ENCODE measurements at regions not wholly inside any gene's neighbourhood (a gene's known extent, or its start where the extent isn't known, plus 50 kb on each side); places are given as distances from the start of the nearest gene placed in this dataset.

DNA sequence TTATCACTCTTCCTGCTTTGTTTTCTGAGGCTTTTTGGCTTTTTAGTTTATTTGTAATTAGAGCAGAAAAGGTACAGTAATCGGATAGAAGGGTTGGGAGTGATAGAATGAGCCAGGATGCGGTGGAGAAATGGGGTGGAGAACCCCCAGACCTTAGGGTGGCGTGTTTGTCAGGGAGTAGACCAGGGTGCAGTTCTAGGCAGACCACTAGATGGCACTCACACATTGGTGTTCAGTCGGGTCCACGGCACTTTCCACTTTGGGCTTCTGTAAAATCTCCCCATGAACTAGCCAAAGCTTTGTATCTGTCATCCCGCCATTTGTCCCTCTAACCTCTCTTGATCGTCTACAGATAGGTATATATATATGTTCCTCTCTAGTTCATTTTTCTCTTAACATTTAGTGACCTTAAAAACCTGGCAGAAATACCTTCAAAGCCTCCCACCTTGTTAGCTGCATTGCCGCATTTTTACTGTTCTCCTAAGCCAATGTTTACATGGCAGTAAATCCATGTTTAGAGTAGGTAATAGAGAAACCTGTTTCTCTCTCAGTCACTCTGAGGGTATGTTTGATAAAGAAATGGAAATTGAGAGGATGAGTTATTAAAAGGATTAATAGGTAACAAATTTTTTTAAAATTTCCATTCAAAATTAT, 154.9 kb downstream of the TM9SF2 start:
- no peaks in the 10 kb centered on the region for H3K9me3 Mint-ChIP-seq (ENCODE audit: unreplicated experiment)
- intact Hi-C loops (cut with micrococcal nuclease) = loop anchor here (1.0 to 10.0 kb wide), 9 partner anchors 214 to 1471 kb away; partner anchors contain the start of genes TMTC4 and ZIC2
- peak overlapping the region; percentile 90 for H3K27ac Mint-ChIP-seq (ENCODE audit: low read depth, unreplicated experiment)
- TF ChIP-seq CTCF (IDR thresholded peaks at IDR 0.05; ENCODE audit: unreplicated experiment) = peak; percentile 91
- DNase-seq (ENCODE audit: unreplicated experiment) = peak; percentile 78
- H3K4me1 Mint-ChIP-seq (ENCODE audit: insufficient read depth, unreplicated experiment) = peaks cover 14% of the 10 kb centered on the region
- CTCF ChIA-PET = interaction anchor here (0.6 to 4.9 kb wide), 63 partner anchors 10 to 1613 kb away, joined by 3 to 35 read pairs (median 4); no protein-coding TSS in a partner anchor
- BruUV-seq (replicated peaks) = TSS peak; percentile 55
- POLR2A ChIA-PET = interaction anchor here (0.6 to 1.6 kb wide), 6 partner anchors 50 to 1915 kb away, joined by 3 read pairs; partner anchors contain the start of genes CLYBL and PCCA
- peak overlapping the region; percentile 53 for H3K4me3 Mint-ChIP-seq (ENCODE audit: unreplicated experiment)
- H3K36me3 Mint-ChIP-seq (ENCODE audit: insufficient read depth, unreplicated experiment) = no peaks in the 10 kb centered on the region
- H3K27me3 Mint-ChIP-seq (ENCODE audit: insufficient read depth, unreplicated experiment) = no peaks in the 10 kb centered on the region

DNA sequence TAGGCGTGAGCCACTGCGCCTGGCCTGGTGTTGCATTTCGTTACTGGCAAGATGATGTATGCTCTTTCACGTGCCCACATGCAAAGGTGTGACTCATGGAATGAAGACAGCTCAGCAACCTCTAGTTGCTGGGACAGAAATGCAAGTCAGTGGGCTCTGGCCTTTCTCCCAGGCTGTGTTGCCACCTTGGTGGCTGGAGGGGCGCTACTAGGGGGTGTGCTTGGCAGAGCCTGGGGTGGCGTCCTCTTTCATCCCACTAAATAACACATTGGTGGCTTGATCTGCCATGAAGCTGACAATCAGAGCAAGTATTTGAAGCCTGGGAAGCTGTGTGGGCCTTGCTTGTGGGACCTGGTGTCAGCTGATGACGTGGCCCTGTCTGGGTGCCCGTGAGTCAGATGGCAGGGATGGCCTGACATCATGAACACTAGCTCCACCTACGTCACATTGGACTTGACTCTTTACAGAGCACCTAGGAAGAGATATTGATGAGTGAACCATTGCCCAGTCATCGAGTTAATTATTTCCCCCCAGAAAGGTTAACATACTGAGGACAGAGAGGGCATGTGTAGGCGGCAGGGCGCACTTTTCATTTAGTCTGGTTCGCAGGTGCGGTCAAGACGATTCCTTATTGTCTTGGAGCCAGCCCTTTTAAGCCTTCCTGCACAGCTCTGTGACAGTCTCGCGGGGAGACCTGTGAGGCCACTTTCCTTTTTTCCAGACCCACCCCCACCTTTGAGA, 154.2 kb downstream of the TM9SF2 start:
- CTCF ChIA-PET = interaction anchor here (0.5 to 4.9 kb wide), 54 partner anchors 9 to 1577 kb away, joined by 3 to 35 read pairs (median 4); no protein-coding TSS in a partner anchor
- peak overlapping the region; percentile 90 for H3K27ac Mint-ChIP-seq (ENCODE audit: low read depth, unreplicated experiment)
- no TSS peak for BruUV-seq (replicated peaks)
- peak overlapping the region; percentile 53 for H3K4me3 Mint-ChIP-seq (ENCODE audit: unreplicated experiment)
- no peaks in the 10 kb centered on the region for H3K9me3 Mint-ChIP-seq (ENCODE audit: unreplicated experiment)
- no peaks in the 10 kb centered on the region for H3K27me3 Mint-ChIP-seq (ENCODE audit: insufficient read depth, unreplicated experiment)
- intact Hi-C loops (cut with micrococcal nuclease) = loop anchor here (1.0 to 10.0 kb wide), 10 partner anchors 49 to 1472 kb away; partner anchors contain the start of genes CLYBL, TMTC4 and ZIC2
- POLR2A ChIA-PET = interaction anchor here (0.6 to 1.6 kb wide), 4 partner anchors 49 to 1915 kb away, joined by 3 read pairs; partner anchors contain the start of genes CLYBL and PCCA
- TF ChIP-seq CTCF (IDR thresholded peaks at IDR 0.05; ENCODE audit: unreplicated experiment) = no peak
- DNase-seq (ENCODE audit: unreplicated experiment) = peak; percentile 87
- H3K36me3 Mint-ChIP-seq (ENCODE audit: insufficient read depth, unreplicated experiment) = no peaks in the 10 kb centered on the region
- H3K4me1 Mint-ChIP-seq (ENCODE audit: insufficient read depth, unreplicated experiment) = peaks cover 14% of the 10 kb centered on the region

- H3K27ac Mint-ChIP-seq (ENCODE audit: low read depth, unreplicated experiment) = no peak overlapping the region
- CTCF ChIA-PET = interaction anchor here (0.6 to 4.9 kb wide), 7 partner anchors 8 to 210 kb away, joined by 3 to 32 read pairs (median 5); no protein-coding TSS in a partner anchor
- no peak for TF ChIP-seq CTCF (IDR thresholded peaks at IDR 0.05; ENCODE audit: unreplicated experiment)
- H3K36me3 Mint-ChIP-seq (ENCODE audit: insufficient read depth, unreplicated experiment) = no peaks in the 10 kb centered on the region
- POLR2A ChIA-PET = no interaction called here
- H3K4me1 Mint-ChIP-seq (ENCODE audit: insufficient read depth, unreplicated experiment) = peaks cover 14% of the 10 kb centered on the region
- no peak for DNase-seq (ENCODE audit: unreplicated experiment)
- intact Hi-C loops (cut with micrococcal nuclease) = loop anchor here (2.0 to 10.0 kb wide), 2 partner anchors 47 to 1021 kb away; partner anchors contain the start of genes CLYBL and TMTC4
- H3K4me3 Mint-ChIP-seq (ENCODE audit: unreplicated experiment) = no peak overlapping the region
- no TSS peak for BruUV-seq (replicated peaks)
- H3K27me3 Mint-ChIP-seq (ENCODE audit: insufficient read depth, unreplicated experiment) = no peaks in the 10 kb centered on the region
- no peaks in the 10 kb centered on the region for H3K9me3 Mint-ChIP-seq (ENCODE audit: unreplicated experiment)
Measured at GRCh38 chr13:99654076-99654475, 152.8 kb downstream of the TM9SF2 start.

- Mint-ChIP-seq H3K4me3 (ENCODE audit: unreplicated experiment) (no peak overlapping the region), H3K4me1 (ENCODE audit: insufficient read depth, unreplicated experiment) (peaks cover 14% of the 10 kb centered on the region), H3K36me3 (ENCODE audit: insufficient read depth, unreplicated experiment) (no peaks in the 10 kb centered on the region), H3K9me3 (ENCODE audit: unreplicated experiment) (no peaks in the 10 kb centered on the region), H3K27me3 (ENCODE audit: insufficient read depth, unreplicated experiment) (no peaks in the 10 kb centered on the region), H3K27ac (ENCODE audit: low read depth, unreplicated experiment) (no peak overlapping the region)
- TF ChIP-seq CTCF (IDR thresholded peaks at IDR 0.05; ENCODE audit: unreplicated experiment) = no peak
- intact Hi-C loops (cut with micrococcal nuclease) = loop anchor here (10.0 kb wide), 1 partner anchor 1021 kb away; the partner anchor contains the start of gene TMTC4
- CTCF ChIA-PET = interaction anchor here (0.6 to 1.1 kb wide), 5 partner anchors 36 to 558 kb away, joined by 3 to 5 read pairs (median 4); no protein-coding TSS in a partner anchor
- DNase-seq (ENCODE audit: unreplicated experiment) = no peak
- BruUV-seq (replicated peaks) = no TSS peak
- POLR2A ChIA-PET = no interaction called here
Measured at GRCh38 chr13:99653526-99653925, 152.3 kb downstream of the TM9SF2 start.

All from MCF 10A (cell line).